ENCODE measurements at regions not wholly inside any gene's neighbourhood (a gene's known extent, or its start where the extent isn't known, plus 50 kb on each side); places are given as distances from the start of the nearest gene placed in this dataset.

GRCh38 chr6:125444006-125444923, 142.5 kb upstream of the HDDC2 start:
- Histone ChIP-seq H3K27me3 (ENCODE audit: control insufficient read depth, insufficient read depth, low read length) (peaks cover 6% of the 10 kb centered on the region), H3K27ac (ENCODE audit: low read length) (no peak overlapping the region), H3K4me3 (ENCODE audit: low read depth in 2 of 2, low read length in 2 of 2) (no peak overlapping the region), H3K4me1 (ENCODE audit: control insufficient read depth, insufficient read depth, low read length) (no peaks in the 10 kb centered on the region), H3K36me3 (ENCODE audit: control insufficient read depth, insufficient read depth, low read length) (no peaks in the 10 kb centered on the region), H3K9me3 (ENCODE audit: control insufficient read depth, insufficient read depth, low read depth, low read length) (no peaks in the 10 kb centered on the region)
- intact Hi-C loops (cut with micrococcal nuclease; ENCODE audit: unreplicated experiment) = no loop called here
- DNase-seq (ENCODE audit: low read depth, low spot score) (no peak), ATAC-seq (no peak)
- no TSS peak for BruUV-seq (replicated peaks)
- TF ChIP-seq SIN3A (IDR thresholded peaks at IDR 0.05; ENCODE audit: borderline replicate concordance, insufficient read depth, low read depth, low read length) (no peak), POLR2AphosphoS5 (IDR thresholded peaks at IDR 0.05; ENCODE audit: low read depth, low read length) (no peak), TCF7L2 (IDR thresholded peaks at IDR 0.05; ENCODE audit: low read depth, low read length) (no peak)
- CTCF ChIA-PET = no interaction called here
- POLR2A ChIA-PET = no interaction called here
- in situ Hi-C loops (cut with HindIII; ENCODE audit: low pct_unique_long_range_greater_than_20kb, low sequenced_read_pairs) = no loop called here

- Histone ChIP-seq H3K9me3 (ENCODE audit: control insufficient read depth, insufficient read depth, low read depth, low read length) (no peaks in the 10 kb centered on the region), H3K36me3 (ENCODE audit: control insufficient read depth, insufficient read depth, low read length) (no peaks in the 10 kb centered on the region), H3K4me1 (ENCODE audit: control insufficient read depth, insufficient read depth, low read length) (no peaks in the 10 kb centered on the region), H3K27me3 (ENCODE audit: control insufficient read depth, insufficient read depth, low read length) (peaks cover 6% of the 10 kb centered on the region), H3K4me3 (ENCODE audit: low read depth in 2 of 2, low read length in 2 of 2) (no peak overlapping the region), H3K27ac (ENCODE audit: low read length) (no peak overlapping the region)
- intact Hi-C loops (cut with micrococcal nuclease; ENCODE audit: unreplicated experiment) (no loop called here), in situ Hi-C loops (cut with HindIII; ENCODE audit: low pct_unique_long_range_greater_than_20kb, low sequenced_read_pairs) (no loop called here)
- BruUV-seq (replicated peaks) = no TSS peak
- ChIA-PET POLR2A (no interaction called here), CTCF (no interaction called here)
- ATAC-seq (no peak), DNase-seq (ENCODE audit: low read depth, low spot score) (no peak)
- TF ChIP-seq REST (IDR thresholded peaks at IDR 0.05; ENCODE audit: insufficient read depth in 1 of 2, low read depth in 2 of 2, low read length in 1 of 2) (no peak), TCF7L2 (IDR thresholded peaks at IDR 0.05; ENCODE audit: low read depth, low read length) (no peak), CTCF (IDR thresholded peaks at IDR 0.05) (no peak), POLR2AphosphoS5 (IDR thresholded peaks at IDR 0.05; ENCODE audit: low read depth, low read length) (no peak), SIN3A (IDR thresholded peaks at IDR 0.05; ENCODE audit: borderline replicate concordance, insufficient read depth, low read depth, low read length) (no peak)
Measured at GRCh38 chr6:125445054-125445453, 143.3 kb upstream of the HDDC2 start.

- Histone ChIP-seq H3K27me3 (ENCODE audit: control insufficient read depth, insufficient read depth, low read length) (peaks cover 6% of the 10 kb centered on the region), H3K4me3 (ENCODE audit: low read depth in 2 of 2, low read length in 2 of 2) (no peak overlapping the region), H3K4me1 (ENCODE audit: control insufficient read depth, insufficient read depth, low read length) (no peaks in the 10 kb centered on the region), H3K27ac (ENCODE audit: low read length) (no peak overlapping the region), H3K9me3 (ENCODE audit: control insufficient read depth, insufficient read depth, low read depth, low read length) (no peaks in the 10 kb centered on the region), H3K36me3 (ENCODE audit: control insufficient read depth, insufficient read depth, low read length) (no peaks in the 10 kb centered on the region)
- no TSS peak for BruUV-seq (replicated peaks)
- intact Hi-C loops (cut with micrococcal nuclease; ENCODE audit: unreplicated experiment) (no loop called here), in situ Hi-C loops (cut with HindIII; ENCODE audit: low pct_unique_long_range_greater_than_20kb, low sequenced_read_pairs) (no loop called here)
- DNase-seq (ENCODE audit: low read depth, low spot score) (no peak), ATAC-seq (no peak)
- POLR2A ChIA-PET = no interaction called here
- TF ChIP-seq REST (IDR thresholded peaks at IDR 0.05; ENCODE audit: insufficient read depth in 1 of 2, low read depth in 2 of 2, low read length in 1 of 2) (no peak), SIN3A (IDR thresholded peaks at IDR 0.05; ENCODE audit: borderline replicate concordance, insufficient read depth, low read depth, low read length) (no peak), CTCF (IDR thresholded peaks at IDR 0.05) (no peak), TCF7L2 (IDR thresholded peaks at IDR 0.05; ENCODE audit: low read depth, low read length) (no peak), POLR2AphosphoS5 (IDR thresholded peaks at IDR 0.05; ENCODE audit: low read depth, low read length) (no peak)
- CTCF ChIA-PET = no interaction called here
Measured at GRCh38 chr6:125446011-125446410, 144.2 kb upstream of the HDDC2 start.
